ENCODE measurements at regions not wholly inside any gene's neighbourhood (a gene's known extent, or its start where the extent isn't known, plus 50 kb on each side); places are given as distances from the start of the nearest gene placed in this dataset.

DNA sequence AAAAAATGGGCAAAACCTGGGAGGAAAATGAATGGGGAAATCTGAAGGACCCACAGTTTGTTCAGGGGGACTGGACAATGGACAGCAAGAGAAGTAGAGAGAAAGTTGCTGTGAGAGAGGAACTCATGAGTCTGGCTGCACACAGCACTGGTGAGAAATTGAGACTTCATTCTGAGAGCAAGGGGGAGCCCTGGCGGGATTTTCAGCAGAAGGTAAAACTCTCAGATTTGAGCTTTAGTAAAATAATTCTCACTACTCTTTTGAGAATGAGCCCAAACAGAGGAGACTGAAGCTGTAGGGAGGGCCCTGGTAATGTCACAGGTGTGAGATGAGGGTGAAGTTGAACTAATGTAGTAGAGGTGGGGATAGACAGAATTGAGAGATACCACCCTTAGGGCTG lies 438.6 kb downstream of the OMA1 start:
- TF ChIP-seq, protein P1, sequence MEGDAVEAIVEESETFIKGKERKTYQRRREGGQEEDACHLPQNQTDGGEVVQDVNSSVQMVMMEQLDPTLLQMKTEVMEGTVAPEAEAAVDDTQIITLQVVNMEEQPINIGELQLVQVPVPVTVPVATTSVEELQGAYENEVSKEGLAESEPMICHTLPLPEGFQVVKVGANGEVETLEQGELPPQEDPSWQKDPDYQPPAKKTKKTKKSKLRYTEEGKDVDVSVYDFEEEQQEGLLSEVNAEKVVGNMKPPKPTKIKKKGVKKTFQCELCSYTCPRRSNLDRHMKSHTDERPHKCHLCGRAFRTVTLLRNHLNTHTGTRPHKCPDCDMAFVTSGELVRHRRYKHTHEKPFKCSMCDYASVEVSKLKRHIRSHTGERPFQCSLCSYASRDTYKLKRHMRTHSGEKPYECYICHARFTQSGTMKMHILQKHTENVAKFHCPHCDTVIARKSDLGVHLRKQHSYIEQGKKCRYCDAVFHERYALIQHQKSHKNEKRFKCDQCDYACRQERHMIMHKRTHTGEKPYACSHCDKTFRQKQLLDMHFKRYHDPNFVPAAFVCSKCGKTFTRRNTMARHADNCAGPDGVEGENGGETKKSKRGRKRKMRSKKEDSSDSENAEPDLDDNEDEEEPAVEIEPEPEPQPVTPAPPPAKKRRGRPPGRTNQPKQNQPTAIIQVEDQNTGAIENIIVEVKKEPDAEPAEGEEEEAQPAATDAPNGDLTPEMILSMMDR (conservative IDR thresholded peaks at IDR 0.05 in 1 of 2, IDR thresholded peaks at IDR 0.05 in 1 of 2; ENCODE audit: low read depth in 1 of 2, low read length in 2 of 2): no peak
- no peak for TF ChIP-seq EZH2 (IDR thresholded peaks at IDR 0.05; ENCODE audit: low read length, missing control alignments)
